Naive thymus-derived CD4-positive, alpha-beta T cell (primary cell): ENCODE measurements at regions not wholly inside any gene's neighbourhood (a gene's known extent, or its start where the extent isn't known, plus 50 kb on each side); places are given as distances from the start of the nearest gene placed in this dataset.
A peak's percentile ranks its signal among the peaks of the same experiment; 100 is the strongest.

Experiments
- ATAC-seq: fragments of 150-1000 bp; cut with Tn5 transposase; 2 replicates; pipeline ENCODE4 v1.10.0; 2021; ENCODE audit warnings: mild to moderate bottlenecking, moderate library complexity
- CTCF ChIA-PET: fragments of 350-600 bp; sonication (Branson Sonifier 250); formaldehyde crosslinking; loops from one replicate; lab custom pipeline; 2021; ENCODE audit warnings: antibody characterized with exemption; lab: Charles Lee
- POLR2A ChIA-PET: fragments of 350-600 bp; sonication (Branson Sonifier 250); formaldehyde crosslinking; loops from one replicate; lab custom pipeline; 2021; ENCODE audit warnings: antibody characterized with exemption, inconsistent platforms; lab: Charles Lee
- DNase-seq, 9 donors: peaks; one replicate each; pipeline versions ENCODE4 v3.0.0 to v3.0.0-alpha.2; 2020 to 2022; ENCODE audit warnings: mixed read lengths in 1 of 9
- H3K27ac ChIP-seq: one replicate; pipeline ENCODE4 v1.7.0; 2013; ENCODE audit warnings: mild to moderate bottlenecking, low read depth, low read length, moderate library complexity
- H3K27me3 ChIP-seq, 2 donors: one replicate each; pipeline ENCODE4 v1.7.0; 2013; ENCODE audit warnings: low read length in 2 of 2, mild to moderate bottlenecking in 2 of 2, moderate library complexity in 2 of 2; ENCODE audit not compliant: control insufficient read depth in 2 of 2, insufficient read depth in 2 of 2
- H3K36me3 ChIP-seq, 3 experiments: 1 replicate in 2 of 3; 2 replicates in 1 of 3; pipeline ENCODE4 v1.7.0; 2013; ENCODE audit warnings: low read length in 3 of 3, mild to moderate bottlenecking in 3 of 3, moderate library complexity in 1 of 3; ENCODE audit not compliant: insufficient read depth in 3 of 3, control insufficient read depth in 2 of 3
- H3K4me1 ChIP-seq, 2 donors: one replicate each; pipeline ENCODE4 v1.7.0; 2013; ENCODE audit warnings: low read length in 2 of 2, mild to moderate bottlenecking in 2 of 2, moderate library complexity in 1 of 2; ENCODE audit not compliant: control insufficient read depth in 2 of 2, insufficient read depth in 2 of 2
- H3K4me3 ChIP-seq: 2 replicates; pipeline ENCODE4 v1.7.0; 2013; ENCODE audit warnings: mild to moderate bottlenecking, low read length
- H3K9me3 ChIP-seq, 3 experiments: 1 replicate in 2 of 3; 2 replicates in 1 of 3; pipeline ENCODE4 v1.7.0; 2013; ENCODE audit warnings: low read length in 3 of 3; ENCODE audit not compliant: control insufficient read depth in 2 of 3
- H3K27ac Mint-ChIP-seq, 9 donors: one replicate each; pipeline ENCODE4 v1.8.0; 2020 to 2022; ENCODE audit warnings: mixed read lengths in 9 of 9, mild to moderate bottlenecking in 8 of 9, moderate library complexity in 5 of 9, inconsistent platforms in 2 of 9
- H3K27me3 Mint-ChIP-seq, 5 donors: one replicate each; pipeline ENCODE4 v1.8.0; 2021 to 2022; ENCODE audit warnings: mixed read lengths in 5 of 5, mild to moderate bottlenecking in 1 of 5
- H3K36me3 Mint-ChIP-seq, 5 donors: one replicate each; pipeline ENCODE4 v1.8.0; 2020 to 2022; ENCODE audit warnings: mixed read lengths in 5 of 5, mild to moderate bottlenecking in 3 of 5, inconsistent platforms in 1 of 5
- H3K4me1 Mint-ChIP-seq, 7 donors: one replicate each; pipeline ENCODE4 v1.8.0; 2020 to 2022; ENCODE audit warnings: mixed read lengths in 7 of 7, mild to moderate bottlenecking in 3 of 7, inconsistent platforms in 1 of 7
- H3K4me3 Mint-ChIP-seq, 10 donors: one replicate each; pipeline ENCODE4 v1.8.0; 2020 to 2022; ENCODE audit warnings: mild to moderate bottlenecking in 10 of 10, mixed read lengths in 10 of 10, moderate library complexity in 6 of 10, inconsistent platforms in 2 of 10
- H3K9me3 Mint-ChIP-seq, 11 donors: one replicate each; pipeline ENCODE4 v1.8.0; 2020 to 2022; ENCODE audit warnings: mixed read lengths in 11 of 11, mild to moderate bottlenecking in 4 of 11, inconsistent platforms in 1 of 11, moderate library complexity in 1 of 11
- intact Hi-C, 2 donors: fragments of 100-400 bp; cut with micrococcal nuclease; formaldehyde crosslinking; loops; one replicate each; pipeline ENCODE4 v1.15.1; 2023

GRCh38 chr12:124635316-124635715 is 67.9 kb upstream of the NCOR2 start:
- H3K36me3 Mint-ChIP-seq = peaks cover 0 to 2% (median 0%) of the 10 kb centered on the region in 5 donors
- intact Hi-C loops = no loop called here
- no peaks in the 10 kb centered on the region for H3K36me3 ChIP-seq
- peaks cover 0 to 11% of the 10 kb centered on the region in 2 donors for H3K4me1 ChIP-seq
- no peaks in the 10 kb centered on the region for H3K27me3 ChIP-seq
- ChIA-PET CTCF (no interaction called here), POLR2A (no interaction called here)
- H3K4me3 Mint-ChIP-seq = no peak overlapping the region
- no peak overlapping the region for H3K4me3 ChIP-seq
- peaks cover 0 to 5% (median 0%) of the 10 kb centered on the region in 11 donors for H3K9me3 Mint-ChIP-seq
- DNase-seq (no peak), ATAC-seq (no peak)
- peaks cover 0 to 2% (median 0%) of the 10 kb centered on the region in 5 donors for H3K27me3 Mint-ChIP-seq
- no peak overlapping the region for H3K27ac Mint-ChIP-seq
- H3K4me1 Mint-ChIP-seq = peaks cover 9 to 12% (median 11%) of the 10 kb centered on the region in 7 donors
- H3K27ac ChIP-seq = no peak overlapping the region
- H3K9me3 ChIP-seq = no peaks in the 10 kb centered on the region

DNA sequence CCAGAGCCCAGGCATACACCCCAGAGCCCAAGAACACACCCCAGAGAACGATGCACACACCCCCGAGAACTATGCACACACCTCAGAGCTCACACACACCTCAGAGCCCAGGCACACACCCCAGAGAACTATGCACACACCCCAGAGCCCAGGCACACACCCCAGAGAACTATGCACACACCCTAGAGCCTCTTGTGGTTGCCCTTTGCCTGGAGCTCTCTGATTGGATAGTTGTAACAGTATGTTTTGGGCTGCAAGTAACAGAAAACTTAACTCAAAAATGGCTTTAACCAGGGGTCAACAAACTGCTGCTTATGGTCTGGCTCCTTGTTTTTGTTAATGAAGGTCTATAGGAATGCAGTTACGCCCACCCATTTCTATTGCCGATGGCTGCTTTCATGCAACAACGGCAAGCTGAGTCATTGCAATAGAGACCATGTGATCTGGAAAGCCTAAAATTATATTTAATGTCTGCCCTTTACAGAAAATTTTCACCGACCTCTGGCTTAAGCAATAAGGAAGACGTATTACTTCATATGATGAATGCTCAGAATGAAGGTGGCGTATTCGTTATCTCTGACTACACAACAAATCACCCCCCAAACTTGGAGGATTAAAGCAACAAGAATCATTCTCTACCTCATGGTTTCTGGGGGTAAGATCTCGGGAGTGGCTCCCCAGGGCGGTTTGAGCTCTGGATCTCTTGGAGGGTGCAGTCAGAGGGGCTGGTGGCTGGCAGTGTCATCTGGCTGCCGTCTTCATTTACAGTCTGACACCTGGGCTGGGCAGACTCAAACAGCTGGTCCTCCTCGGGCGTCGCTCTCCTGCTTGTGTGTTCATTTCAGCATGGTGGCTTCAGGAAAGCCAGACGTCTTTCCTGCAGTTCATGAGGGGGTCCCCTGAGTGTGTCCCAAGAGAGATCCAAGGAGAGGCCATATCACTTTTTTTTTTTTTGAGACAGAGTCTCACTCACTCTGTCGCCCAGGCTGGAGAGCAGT is 66.3 kb upstream of the NCOR2 start:
- Histone ChIP-seq H3K4me3 (no peak overlapping the region), H3K4me1 (peaks cover 0 to 11% of the 10 kb centered on the region in 2 donors), H3K27me3 (no peaks in the 10 kb centered on the region), H3K9me3 (no peaks in the 10 kb centered on the region), H3K27ac (no peak overlapping the region), H3K36me3 (no peaks in the 10 kb centered on the region)
- ChIA-PET CTCF (interaction anchor here (0.6 kb wide), 1 partner anchor 661 kb away, joined by 3 read pairs; no protein-coding TSS in a partner anchor), POLR2A (interaction anchor here (0.6 to 0.7 kb wide), 3 partner anchors 12 to 48 kb away, joined by 3 to 4 read pairs (median 3); no protein-coding TSS in a partner anchor)
- no peak overlapping the region for H3K4me3 Mint-ChIP-seq
- H3K27ac Mint-ChIP-seq = peak overlapping the region in 2 of 9 donors; percentile 35 to 61
- H3K27me3 Mint-ChIP-seq = peaks cover 0 to 2% (median 0%) of the 10 kb centered on the region in 5 donors
- peaks cover 0 to 2% (median 0%) of the 10 kb centered on the region in 5 donors for H3K36me3 Mint-ChIP-seq
- H3K4me1 Mint-ChIP-seq = peaks cover 9 to 12% (median 11%) of the 10 kb centered on the region in 7 donors
- DNase-seq (no peak), ATAC-seq (peak; percentile 61)
- H3K9me3 Mint-ChIP-seq = peaks cover 0 to 4% (median 0%) of the 10 kb centered on the region in 11 donors
- intact Hi-C loops = no loop called here

- DNase-seq (no peak), ATAC-seq (no peak)
- H3K4me1 Mint-ChIP-seq = peaks cover 9 to 12% (median 11%) of the 10 kb centered on the region in 7 donors
- H3K4me3 ChIP-seq = no peak overlapping the region
- H3K4me3 Mint-ChIP-seq = no peak overlapping the region
- H3K4me1 ChIP-seq = peaks cover 0 to 11% of the 10 kb centered on the region in 2 donors
- H3K27ac Mint-ChIP-seq = peak overlapping the region in 2 of 9 donors; percentile 35 to 61
- ChIA-PET POLR2A (no interaction called here), CTCF (interaction anchor here (0.5 to 0.6 kb wide), 2 partner anchors 48 to 660 kb away, joined by 3 read pairs; no protein-coding TSS in a partner anchor)
- no peaks in the 10 kb centered on the region for H3K9me3 ChIP-seq
- H3K9me3 Mint-ChIP-seq = peaks cover 0 to 4% (median 0%) of the 10 kb centered on the region in 11 donors
- peaks cover 0 to 2% (median 0%) of the 10 kb centered on the region in 5 donors for H3K27me3 Mint-ChIP-seq
- H3K27ac ChIP-seq = no peak overlapping the region
- intact Hi-C loops = no loop called here
- peaks cover 0 to 2% (median 0%) of the 10 kb centered on the region in 5 donors for H3K36me3 Mint-ChIP-seq
- H3K36me3 ChIP-seq = no peaks in the 10 kb centered on the region
- H3K27me3 ChIP-seq = no peaks in the 10 kb centered on the region
Measured at GRCh38 chr12:124632519-124632984, 65.1 kb upstream of the NCOR2 start.

DNA sequence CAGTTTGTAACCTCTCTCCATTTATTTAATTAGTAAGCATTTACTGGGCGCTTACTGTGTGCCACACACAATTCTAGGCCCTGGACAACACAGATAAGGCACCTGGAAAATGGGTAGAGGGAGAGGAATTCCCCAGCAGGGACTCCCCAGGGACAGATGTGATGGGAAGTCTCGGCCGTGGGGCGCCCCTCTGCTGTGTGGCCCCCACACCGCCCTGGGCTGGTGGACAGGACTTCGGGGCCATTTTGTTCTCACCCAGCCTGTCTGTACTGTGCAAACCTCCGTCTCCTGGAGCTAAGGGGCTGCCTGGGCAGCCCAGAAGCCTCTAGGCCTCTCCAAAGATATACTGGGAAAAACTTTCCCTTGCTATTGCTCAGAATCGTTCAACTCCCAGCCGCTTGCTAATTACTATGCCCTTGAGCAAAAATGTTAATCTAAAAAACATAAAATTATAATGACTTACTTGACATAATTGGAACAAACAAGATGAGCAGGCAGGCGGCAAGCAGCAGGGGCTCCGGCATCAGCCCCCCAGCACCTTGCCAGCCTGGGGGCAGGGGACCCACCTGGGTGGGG is 64.4 kb upstream of the NCOR2 start:
- intact Hi-C loops = no loop called here
- Mint-ChIP-seq H3K36me3 (peaks cover 0 to 2% (median 0%) of the 10 kb centered on the region in 5 donors), H3K27ac (no peak overlapping the region), H3K9me3 (peaks cover 0 to 4% (median 0%) of the 10 kb centered on the region in 11 donors), H3K4me1 (peaks cover 9 to 11% (median 10%) of the 10 kb centered on the region in 7 donors), H3K4me3 (no peak overlapping the region), H3K27me3 (peaks cover 0 to 2% (median 0%) of the 10 kb centered on the region in 5 donors)
- no peaks in the 10 kb centered on the region for H3K9me3 ChIP-seq
- H3K27ac ChIP-seq = no peak overlapping the region
- H3K4me1 ChIP-seq = peaks cover 0 to 11% of the 10 kb centered on the region in 2 donors
- POLR2A ChIA-PET = no interaction called here
- ATAC-seq = no peak
- DNase-seq = no peak
- H3K27me3 ChIP-seq = no peaks in the 10 kb centered on the region
- no peaks in the 10 kb centered on the region for H3K36me3 ChIP-seq
- CTCF ChIA-PET = no interaction called here
- H3K4me3 ChIP-seq = no peak overlapping the region

DNA sequence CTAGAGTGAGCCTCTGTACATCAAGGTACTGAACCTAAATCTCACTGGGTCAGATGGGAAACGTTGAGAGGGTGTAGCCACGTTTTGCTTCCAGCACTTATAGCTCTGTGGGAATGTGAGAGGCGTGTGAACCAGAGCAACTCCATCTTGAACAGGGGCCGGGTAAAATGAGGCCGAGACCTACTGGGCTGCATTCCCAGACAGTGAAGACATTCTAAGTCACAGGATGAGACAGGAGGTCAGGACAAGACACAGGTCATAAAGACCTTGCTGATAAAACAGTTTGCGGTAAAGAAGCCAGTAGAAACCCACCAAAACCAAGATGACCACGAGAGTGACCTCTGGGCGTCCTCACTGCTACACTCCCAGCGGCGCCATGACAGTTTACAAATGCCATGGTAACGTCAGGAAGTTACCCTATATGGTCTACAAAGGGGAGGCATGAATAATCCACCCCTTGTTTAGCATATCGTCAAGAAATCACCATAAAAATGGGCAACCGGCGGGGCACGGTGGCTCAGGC is 63.4 kb upstream of the NCOR2 start:
- intact Hi-C loops = no loop called here
- no peak for ATAC-seq
- Mint-ChIP-seq H3K27me3 (no peaks in the 10 kb centered on the region), H3K4me1 (peaks cover 0 to 8% (median 1%) of the 10 kb centered on the region in 7 donors), H3K4me3 (no peak overlapping the region), H3K9me3 (peaks cover 0 to under 1% (median 0%) of the 10 kb centered on the region in 11 donors), H3K27ac (no peak overlapping the region), H3K36me3 (no peaks in the 10 kb centered on the region)
- no peaks in the 10 kb centered on the region for H3K9me3 ChIP-seq
- ChIA-PET POLR2A (no interaction called here), CTCF (no interaction called here)
- H3K36me3 ChIP-seq = no peaks in the 10 kb centered on the region
- no peak overlapping the region for H3K27ac ChIP-seq
- no peak overlapping the region for H3K4me3 ChIP-seq
- DNase-seq = no peak
- H3K27me3 ChIP-seq = no peaks in the 10 kb centered on the region
- H3K4me1 ChIP-seq = peaks cover 0 to 4% of the 10 kb centered on the region in 2 donors

DNA sequence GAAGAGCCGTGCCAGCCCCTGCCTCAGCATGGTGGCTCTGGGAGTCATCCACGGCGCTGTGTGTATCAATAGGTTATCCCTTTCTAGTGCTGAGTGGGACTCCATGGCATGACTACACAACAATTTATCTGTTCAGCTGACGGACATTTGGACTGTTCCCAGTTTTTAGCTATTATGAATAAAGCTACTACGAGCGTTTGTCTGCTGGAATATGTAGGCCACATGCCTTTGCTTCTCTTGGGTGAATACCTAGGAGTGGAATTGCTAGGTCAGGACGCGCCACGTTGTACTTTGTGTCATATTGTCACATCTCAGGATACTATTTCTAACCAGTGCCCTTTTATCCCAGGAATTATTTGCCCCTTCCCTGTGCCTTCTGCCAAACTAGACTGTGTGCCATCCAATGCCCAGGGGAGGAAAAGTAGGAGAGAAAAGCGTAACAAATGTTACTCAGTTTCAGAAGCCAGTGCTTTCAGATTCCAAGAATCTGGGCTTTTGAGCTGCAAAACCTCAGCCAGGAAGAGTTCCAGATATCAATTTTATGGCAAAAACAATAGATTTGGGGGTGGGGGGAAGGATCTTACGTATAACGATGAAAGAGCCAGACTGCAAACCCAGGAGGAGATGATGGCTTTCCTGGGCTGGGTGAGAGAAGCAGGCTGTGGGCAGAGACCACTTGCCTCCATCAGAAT is 62.5 kb upstream of the NCOR2 start:
- ATAC-seq = no peak
- H3K36me3 Mint-ChIP-seq = no peaks in the 10 kb centered on the region
- H3K9me3 Mint-ChIP-seq = no peaks in the 10 kb centered on the region

More for the DNA sequence above, 62.5 kb upstream of the NCOR2 start:
- no peaks in the 10 kb centered on the region for H3K4me1 ChIP-seq
- no peaks in the 10 kb centered on the region for H3K27me3 Mint-ChIP-seq
- ChIA-PET CTCF (no interaction called here), POLR2A (no interaction called here)
- no peaks in the 10 kb centered on the region for H3K9me3 ChIP-seq
- no peak for DNase-seq
- H3K27ac Mint-ChIP-seq = no peak overlapping the region
- H3K4me3 ChIP-seq = no peak overlapping the region
- no peaks in the 10 kb centered on the region for H3K36me3 ChIP-seq
- H3K27ac ChIP-seq = no peak overlapping the region
- H3K4me1 Mint-ChIP-seq = peaks cover 0 to 7% (median 0%) of the 10 kb centered on the region in 7 donors
- no peaks in the 10 kb centered on the region for H3K27me3 ChIP-seq
- no peak overlapping the region for H3K4me3 Mint-ChIP-seq
- intact Hi-C loops = no loop called here
